MM.1S (cell line): ENCODE measurements at regions not wholly inside any gene's neighbourhood (a gene's known extent, or its start where the extent isn't known, plus 50 kb on each side); places are given as distances from the start of the nearest gene placed in this dataset.
"Not testable (repeated sequence)": the region's sequence is repeated elsewhere in the genome, so short reads cannot be mapped to it uniquely, and the experiment has no call there.

Source experiments
- DNase-seq: peaks from one replicate; pipeline ENCODE4 v3.0.0-alpha.2; 2015
- H2AFZ ChIP-seq: fragments of 300-600 bp; sonication (generic); 2 replicates; pipeline ENCODE4 v1.6.0; 2016; ENCODE audit warnings: antibody characterized with exemption, low read length
- H3F3A ChIP-seq: fragments of 300-600 bp; sonication (generic); 2 replicates; pipeline ENCODE4 v1.6.1; 2016; ENCODE audit warnings: mild to moderate bottlenecking, antibody characterized with exemption, low read length, moderate library complexity, mixed read lengths; ENCODE audit not compliant: insufficient read depth
- H3K27ac ChIP-seq: fragments of 300-600 bp; sonication (generic); 2 replicates; pipeline ENCODE4 v1.5.1; 2016; ENCODE audit warnings: mild to moderate bottlenecking, low read length
- H3K27me3 ChIP-seq: fragments of 300-600 bp; sonication (generic); replicated peaks from 2 replicates; pipeline ENCODE4 v1.6.0; 2016; ENCODE audit warnings: low read length; ENCODE audit not compliant: insufficient read depth
- H3K36me3 ChIP-seq: fragments of 300-600 bp; sonication (generic); replicated peaks from 2 replicates; pipeline ENCODE4 v1.6.1; 2016; ENCODE audit warnings: mild to moderate bottlenecking, low read length, mixed read lengths; ENCODE audit not compliant: insufficient read depth
- H3K4me1 ChIP-seq: fragments of 300-600 bp; sonication (generic); 2 replicates; pipeline ENCODE4 v1.6.1; 2016; ENCODE audit warnings: low read length, mixed read lengths
- H3K4me2 ChIP-seq: fragments of 300-600 bp; sonication (generic); 2 replicates; pipeline ENCODE4 v1.6.0; 2016; ENCODE audit warnings: low read depth, low read length
- H3K4me3 ChIP-seq: fragments of 300-600 bp; sonication (generic); 2 replicates; pipeline ENCODE4 v1.5.1; 2016; ENCODE audit warnings: low read length, mixed read lengths
- H3K79me2 ChIP-seq: fragments of 300-600 bp; sonication (generic); 2 replicates; pipeline ENCODE4 v1.6.1; 2016; ENCODE audit warnings: mixed run types, low read length, mixed read lengths
- H3K9ac ChIP-seq: fragments of 300-600 bp; sonication (generic); 2 replicates; pipeline ENCODE4 v1.6.1; 2016; ENCODE audit warnings: low read length, mixed read lengths
- H3K9me2 ChIP-seq: fragments of 300-600 bp; sonication (generic); replicated peaks from 2 replicates; pipeline ENCODE4 v1.6.1; 2016; ENCODE audit warnings: mild to moderate bottlenecking, low read length, mixed read lengths; ENCODE audit not compliant: insufficient read depth
- H3K9me3 ChIP-seq: fragments of 300-600 bp; sonication (generic); replicated peaks from 2 replicates; pipeline ENCODE4 v1.6.1; 2016; ENCODE audit warnings: mild to moderate bottlenecking, low read length, mixed read lengths; ENCODE audit not compliant: insufficient read depth
- H4K20me1 ChIP-seq: fragments of 300-600 bp; sonication (generic); 2 replicates; pipeline ENCODE4 v1.6.1; 2016; ENCODE audit warnings: mild to moderate bottlenecking, low read length, moderate library complexity, mixed read lengths; ENCODE audit not compliant: insufficient read depth
- EZH2 ChIP-seq: fragments of 300-600 bp; sonication (generic); optimal IDR thresholded peaks from 2 replicates; pipeline ENCODE3; 2017; ENCODE audit warnings: low read depth, mild to moderate bottlenecking, antibody characterized with exemption, low read length, mixed read lengths
- EZH2phosphoT487 ChIP-seq: fragments of 300-600 bp; sonication (generic); IDR thresholded peaks from 2 replicates; pipeline ENCODE4 v1.6.1; 2018; ENCODE audit warnings: antibody characterized with exemption, low read length
- TF ChIP-seq, protein P1 (sequence below): fragments of 300-600 bp; sonication (generic); IDR thresholded peaks from 2 replicates; pipeline ENCODE4 v1.5.1; 2016; ENCODE audit warnings: antibody characterized with exemption, low read length, mixed read lengths

DNA sequence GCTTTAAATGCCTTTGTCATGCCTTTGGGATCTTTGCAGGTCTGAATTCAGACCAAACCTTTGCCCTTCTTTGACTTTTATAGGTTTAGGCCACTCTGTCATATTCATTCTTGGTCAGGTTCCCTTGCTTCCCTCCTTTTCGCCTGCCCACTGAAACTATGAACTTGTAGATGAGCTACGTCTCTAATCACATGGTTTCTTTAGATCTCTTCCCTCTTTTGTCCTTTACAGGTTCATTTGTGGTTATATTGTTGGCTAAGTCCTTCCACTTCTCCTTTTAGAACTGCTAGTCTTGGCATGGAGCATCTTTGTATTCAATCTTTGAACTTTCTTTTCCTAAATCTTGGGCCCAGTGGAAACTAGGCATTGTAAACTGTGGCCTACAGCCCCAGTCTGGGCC lies 104.0 kb upstream of the ZEB1 start:
- no peaks in the 10 kb centered on the region for H3K9me2 ChIP-seq
- H3K9ac ChIP-seq = no peak overlapping the region
- DNase-seq = no peak

DNA sequence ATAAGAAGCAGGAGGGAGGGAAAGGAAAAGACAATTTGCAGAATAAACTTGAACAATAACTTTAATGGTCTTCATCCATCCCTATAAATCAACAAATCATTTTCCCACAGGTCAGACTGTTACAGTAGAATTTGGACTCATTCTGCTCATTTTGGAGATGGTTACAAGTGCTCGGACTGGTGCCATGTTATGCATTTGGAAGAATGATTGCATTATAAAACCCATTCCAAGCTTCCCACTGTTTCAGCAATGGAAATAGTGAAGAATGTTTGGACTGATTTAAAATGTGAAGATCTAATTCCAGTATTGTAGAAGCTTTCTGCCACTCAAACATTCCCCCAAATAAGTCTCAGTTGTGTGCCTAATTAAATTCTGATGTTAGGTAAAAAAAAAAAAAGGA lies 99.7 kb upstream of the ZEB1 start:
- H3K4me2 ChIP-seq = no peak overlapping the region
- H3K27ac ChIP-seq = no peak overlapping the region
- TF ChIP-seq EZH2phosphoT487 = no peak
- TF ChIP-seq, protein P1, sequence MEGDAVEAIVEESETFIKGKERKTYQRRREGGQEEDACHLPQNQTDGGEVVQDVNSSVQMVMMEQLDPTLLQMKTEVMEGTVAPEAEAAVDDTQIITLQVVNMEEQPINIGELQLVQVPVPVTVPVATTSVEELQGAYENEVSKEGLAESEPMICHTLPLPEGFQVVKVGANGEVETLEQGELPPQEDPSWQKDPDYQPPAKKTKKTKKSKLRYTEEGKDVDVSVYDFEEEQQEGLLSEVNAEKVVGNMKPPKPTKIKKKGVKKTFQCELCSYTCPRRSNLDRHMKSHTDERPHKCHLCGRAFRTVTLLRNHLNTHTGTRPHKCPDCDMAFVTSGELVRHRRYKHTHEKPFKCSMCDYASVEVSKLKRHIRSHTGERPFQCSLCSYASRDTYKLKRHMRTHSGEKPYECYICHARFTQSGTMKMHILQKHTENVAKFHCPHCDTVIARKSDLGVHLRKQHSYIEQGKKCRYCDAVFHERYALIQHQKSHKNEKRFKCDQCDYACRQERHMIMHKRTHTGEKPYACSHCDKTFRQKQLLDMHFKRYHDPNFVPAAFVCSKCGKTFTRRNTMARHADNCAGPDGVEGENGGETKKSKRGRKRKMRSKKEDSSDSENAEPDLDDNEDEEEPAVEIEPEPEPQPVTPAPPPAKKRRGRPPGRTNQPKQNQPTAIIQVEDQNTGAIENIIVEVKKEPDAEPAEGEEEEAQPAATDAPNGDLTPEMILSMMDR = no peak
- TF ChIP-seq EZH2 = no peak
- no peak for DNase-seq
- H3K27me3 ChIP-seq = no peaks in the 10 kb centered on the region
- no peaks in the 10 kb centered on the region for H3K36me3 ChIP-seq
- H3K9ac ChIP-seq = no peak overlapping the region
- no peaks in the 10 kb centered on the region for H3K9me2 ChIP-seq
- H4K20me1 ChIP-seq = no peaks in the 10 kb centered on the region
- H3K4me3 ChIP-seq = no peak overlapping the region
- H3K4me1 ChIP-seq = no peaks in the 10 kb centered on the region
- H3K9me3 ChIP-seq = no peaks in the 10 kb centered on the region
- no peaks in the 10 kb centered on the region for H3K79me2 ChIP-seq
- no peaks in the 10 kb centered on the region for H3F3A ChIP-seq
- no peak overlapping the region for H2AFZ ChIP-seq

More for the DNA sequence above, 104.0 kb upstream of the ZEB1 start:
- H3K79me2 ChIP-seq = no peaks in the 10 kb centered on the region
- H3K27me3 ChIP-seq = no peaks in the 10 kb centered on the region
- no peak overlapping the region for H3K27ac ChIP-seq
- H3K4me3 ChIP-seq = no peak overlapping the region
- no peaks in the 10 kb centered on the region for H3K36me3 ChIP-seq
- no peaks in the 10 kb centered on the region for H3K4me1 ChIP-seq
- TF ChIP-seq EZH2phosphoT487 (no peak), EZH2 (no peak)
- TF ChIP-seq, protein P1 = no peak
- no peaks in the 10 kb centered on the region for H3K9me3 ChIP-seq
- no peak overlapping the region for H3K4me2 ChIP-seq
- H4K20me1 ChIP-seq = no peaks in the 10 kb centered on the region
- H3F3A ChIP-seq = no peaks in the 10 kb centered on the region
- H2AFZ ChIP-seq = no peak overlapping the region

DNA sequence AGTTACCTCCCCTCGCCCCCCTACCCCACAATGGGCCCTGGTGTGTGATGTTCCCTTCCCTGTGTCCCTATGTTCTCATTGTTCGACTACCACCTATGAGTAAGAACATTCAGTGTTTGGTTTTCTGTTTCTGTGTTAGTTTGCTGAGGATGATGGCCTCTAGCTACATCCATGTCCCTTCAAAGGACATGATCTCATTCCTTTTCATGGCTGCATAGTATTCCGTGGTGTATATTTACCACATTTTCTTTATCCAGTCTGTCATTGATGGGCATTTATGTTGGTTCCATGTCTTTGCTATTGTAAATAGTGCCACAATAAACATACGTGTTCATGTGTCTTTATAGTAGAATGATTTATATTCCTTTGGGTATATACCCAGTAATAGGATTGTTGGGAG lies 90.2 kb upstream of the ZEB1 start:
- not testable (repeated sequence) for H3K9ac ChIP-seq, H3K9me2 ChIP-seq, H3F3A ChIP-seq, H3K4me3 ChIP-seq, H3K27me3 ChIP-seq, H3K4me1 ChIP-seq, H4K20me1 ChIP-seq, H3K9me3 ChIP-seq, H3K36me3 ChIP-seq, H3K4me2 ChIP-seq, H2AFZ ChIP-seq, H3K27ac ChIP-seq, H3K79me2 ChIP-seq, DNase-seq

DNA sequence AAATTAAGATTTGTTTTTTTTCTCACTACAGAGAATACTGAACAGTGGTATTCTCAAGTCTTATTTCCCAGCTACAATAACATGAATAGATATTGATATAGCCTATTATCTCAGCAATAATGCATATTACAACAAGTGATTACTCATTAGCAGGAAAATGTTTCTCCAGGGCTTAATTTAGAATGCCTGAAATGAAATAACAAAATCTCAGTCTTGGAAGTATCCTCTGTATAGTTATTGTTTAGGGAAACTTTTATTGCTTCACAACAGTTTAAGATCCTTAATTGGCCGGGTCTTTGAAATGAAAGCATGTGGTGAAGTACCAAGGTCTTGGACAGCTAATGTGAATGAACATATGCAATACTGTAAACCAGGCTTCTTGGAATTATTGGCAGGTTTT lies 79.1 kb upstream of the ZEB1 start:
- Histone ChIP-seq H3K27ac (no peak overlapping the region), H3K9me2 (no peaks in the 10 kb centered on the region), H3K4me1 (no peaks in the 10 kb centered on the region), H4K20me1 (no peaks in the 10 kb centered on the region), H3F3A (no peaks in the 10 kb centered on the region), H3K9ac (no peak overlapping the region), H2AFZ (no peak overlapping the region), H3K27me3 (no peaks in the 10 kb centered on the region), H3K9me3 (no peaks in the 10 kb centered on the region), H3K79me2 (no peaks in the 10 kb centered on the region), H3K36me3 (no peaks in the 10 kb centered on the region), H3K4me2 (no peak overlapping the region), H3K4me3 (no peak overlapping the region)
- DNase-seq = no peak
- no peak for TF ChIP-seq EZH2
- TF ChIP-seq, protein P1 = no peak
- TF ChIP-seq EZH2phosphoT487 = no peak
